GM12878 (cell line): ENCODE measurements at regions not wholly inside any gene's neighbourhood (a gene's known extent, or its start where the extent isn't known, plus 50 kb on each side); places are given as distances from the start of the nearest gene placed in this dataset.

Experiments used
- ATAC-seq: fragments of 200-7000 bp; cut with Tn5 transposase; 3 replicates; pipeline ENCODE4 v1.9.1; 2020; ENCODE audit warnings: mild to moderate bottlenecking, moderate library complexity
- BruUV-seq: library from RNA; stranded (reverse); fragments of 400-500 nt; replicated peaks from 2 replicates; lab custom pipeline; 2021; lab: Mats Ljungman, UMichigan
- CTCF ChIA-PET: fragments of 300-600 bp; sonication (Branson Sonifier 250); formaldehyde crosslinking; extraction: SDS; loops from one replicate; lab custom pipeline; 2021; ENCODE audit warnings: inconsistent platforms; lab: Yijun Ruan, JAX
- POLR2A ChIA-PET: fragments of 350-600 bp; formaldehyde crosslinking; extraction: SDS; loops from one replicate; lab custom pipeline; 2021; ENCODE audit warnings: inconsistent platforms; lab: Charles Lee
- RAD21 ChIA-PET: fragments of 300-600 bp; sonication (Branson Sonifier 250); formaldehyde crosslinking; loops from one replicate; lab custom pipeline; 2023; ENCODE audit warnings: antibody characterized with exemption; ENCODE audit not compliant: unreplicated experiment; lab: Charles Lee
- SMC1A ChIA-PET: fragments of 300-600 bp; sonication (Branson Sonifier 250); formaldehyde crosslinking; loops from one replicate; lab custom pipeline; 2023; ENCODE audit not compliant: unreplicated experiment, uncharacterized antibody; lab: Charles Lee
- DNase-seq: peaks from one replicate; pipeline ENCODE4 v3.0.0-alpha.2; 2011; ENCODE audit warnings: low read depth, low spot score
- FAIRE-seq: peaks from 3 replicates; lab custom pipeline; 2011; peaks lifted over from hg19 to GRCh38; lab: Jason Lieb, UNC
- H2AFZ ChIP-seq: 2 replicates; pipeline ENCODE4 v1.6.0; 2011; ENCODE audit warnings: low read depth, low read length, control low read depth; ENCODE audit not compliant: control insufficient read depth
- H3K27ac ChIP-seq: 2 replicates; pipeline ENCODE4 v1.5.1; 2011; ENCODE audit warnings: control low read depth; ENCODE audit not compliant: control insufficient read depth, insufficient read depth
- H3K27me3 ChIP-seq, 2 experiments: replicated peaks in 1 of 2; 2 replicates each; pipeline versions ENCODE4 v1.6.0 to v1.6.1; 2011; ENCODE audit warnings: low read length in 1 of 2; ENCODE audit not compliant: control insufficient read depth in 2 of 2, insufficient read depth in 2 of 2
- H3K36me3 ChIP-seq, 2 experiments: 2 replicates each; pipeline ENCODE4 v1.5.1; 2011; ENCODE audit warnings: low read length in 1 of 2; ENCODE audit not compliant: control insufficient read depth in 2 of 2, insufficient read depth in 2 of 2
- H3K4me1 ChIP-seq: 2 replicates; pipeline ENCODE4 v1.6.1; 2011; ENCODE audit warnings: mild to moderate bottlenecking, low read length, moderate library complexity, mixed read lengths; ENCODE audit not compliant: control insufficient read depth, insufficient read depth
- H3K4me2 ChIP-seq: 2 replicates; pipeline ENCODE4 v1.6.0; 2011; ENCODE audit warnings: control low read depth; ENCODE audit not compliant: control insufficient read depth, insufficient read depth
- H3K4me3 ChIP-seq: fragments of 200-600 bp; sonication (generic); 2 replicates; pipeline ENCODE4 v1.5.1; 2016
- H3K79me2 ChIP-seq: 2 replicates; pipeline ENCODE4 v1.6.0; 2011; ENCODE audit warnings: low read length; ENCODE audit not compliant: control insufficient read depth, insufficient read depth
- H3K9ac ChIP-seq: 2 replicates; pipeline ENCODE4 v1.8.0; 2011; ENCODE audit warnings: low read length, control low read depth, mixed read lengths; ENCODE audit not compliant: control insufficient read depth, insufficient read depth
- H3K9me3 ChIP-seq: replicated peaks from 3 replicates; pipeline ENCODE4 v1.5.1; 2011; ENCODE audit warnings: mild to moderate bottlenecking, low read length; ENCODE audit not compliant: control insufficient read depth, insufficient read depth
- H4K20me1 ChIP-seq: 2 replicates; pipeline ENCODE4 v1.6.0; 2011; ENCODE audit not compliant: control insufficient read depth, insufficient read depth
- BACH1 ChIP-seq: fragments of 450-650 bp; IDR thresholded peaks from 2 replicates; pipeline ENCODE4 v1.6.1; 2017; ENCODE audit warnings: mild to moderate bottlenecking, borderline replicate concordance
- CHD1 ChIP-seq: IDR thresholded peaks from 2 replicates; pipeline ENCODE4 v1.6.1; 2012; ENCODE audit warnings: low read depth, low read length, improper control_type of control experiment
- ESRRA ChIP-seq: IDR thresholded peaks from 2 replicates; pipeline ENCODE4 v1.6.1; 2012; ENCODE audit warnings: mild to moderate bottlenecking, low read length, improper control_type of control experiment
- KAT2A ChIP-seq: conservative IDR thresholded peaks from 2 replicates; pipeline ENCODE4 v1.6.1; 2011; ENCODE audit warnings: low read depth, low read length; ENCODE audit not compliant: control insufficient read depth
- NFYB ChIP-seq: IDR thresholded peaks from 2 replicates; pipeline ENCODE4 v1.6.1; 2011; ENCODE audit warnings: low read depth, mild to moderate bottlenecking, low read length, improper control_type of control experiment, moderate library complexity; ENCODE audit not compliant: insufficient read depth
- RAD51 ChIP-seq: fragments of 450-650 bp; IDR thresholded peaks from 2 replicates; pipeline ENCODE4 v1.6.1; 2016; ENCODE audit warnings: moderate library complexity, mild to moderate bottlenecking, inconsistent platforms
- SIN3A ChIP-seq: IDR thresholded peaks from 2 replicates; pipeline ENCODE4 v1.6.1; 2012; ENCODE audit warnings: low read depth, low read length, improper control_type of control experiment
- SREBF2 ChIP-seq: IDR thresholded peaks from 2 replicates; pipeline ENCODE4 v1.6.1; 2012; ENCODE audit warnings: mild to moderate bottlenecking, low read length
- ZNF207 ChIP-seq: fragments of 450-650 bp; IDR thresholded peaks from 2 replicates; pipeline ENCODE4 v1.6.1; 2014; ENCODE audit warnings: antibody characterized with exemption, mild to moderate bottlenecking, borderline replicate concordance
- ZNF217 ChIP-seq: fragments of 450-650 bp; IDR thresholded peaks from 2 replicates; pipeline ENCODE4 v1.6.1; 2017; ENCODE audit warnings: antibody characterized with exemption, mild to moderate bottlenecking
- WGBS: methylation state at CpG from one replicate; pipeline ENCODE4 v1.1.6; 2016; ENCODE audit warnings: low lambda C conversion rate; ENCODE audit not compliant: insufficient replicate concordance, insufficient coverage; ENCODE audit errors: missing lambda C conversion rate; 5-methylcytosine and 5-hydroxymethylcytosine counted together
- in situ Hi-C: fragments of 300-500 bp; cut with MboI; formaldehyde crosslinking; loops from 9 replicates; pipeline ENCODE4 v1.14.3; 2018; ENCODE audit warnings: mixed read lengths
- intact Hi-C: fragments of 100-400 bp; cut with micrococcal nuclease; formaldehyde crosslinking; loops from one replicate; pipeline ENCODE4 v1.14.2; 2022; ENCODE audit not compliant: unreplicated experiment
- TF ChIP-seq, protein P1 (sequence below), 3 experiments: IDR thresholded peaks in 2 of 3; conservative IDR thresholded peaks in 1 of 3; 2 replicates each; pipeline ENCODE4 v1.5.1; 2011; ENCODE audit warnings: low read depth in 3 of 3, low read length in 3 of 3, mild to moderate bottlenecking in 3 of 3, control low read depth in 2 of 3, moderate library complexity in 2 of 3, inconsistent platforms in 1 of 3, mixed read lengths in 1 of 3; ENCODE audit not compliant: control insufficient read depth in 2 of 3, insufficient read depth in 1 of 3; ENCODE audit errors: extremely low read depth in 1 of 3
- TF ChIP-seq, protein P2 (sequence below): fragments of 150-350 bp; IDR thresholded peaks from 2 replicates; pipeline ENCODE4 v1.6.1; 2016; ENCODE audit warnings: low read depth, low read length
- TF ChIP-seq, protein P3 (sequence below): fragments of 450-650 bp; IDR thresholded peaks from 2 replicates; pipeline ENCODE4 v1.6.1; 2017; ENCODE audit warnings: borderline replicate concordance

DNA sequence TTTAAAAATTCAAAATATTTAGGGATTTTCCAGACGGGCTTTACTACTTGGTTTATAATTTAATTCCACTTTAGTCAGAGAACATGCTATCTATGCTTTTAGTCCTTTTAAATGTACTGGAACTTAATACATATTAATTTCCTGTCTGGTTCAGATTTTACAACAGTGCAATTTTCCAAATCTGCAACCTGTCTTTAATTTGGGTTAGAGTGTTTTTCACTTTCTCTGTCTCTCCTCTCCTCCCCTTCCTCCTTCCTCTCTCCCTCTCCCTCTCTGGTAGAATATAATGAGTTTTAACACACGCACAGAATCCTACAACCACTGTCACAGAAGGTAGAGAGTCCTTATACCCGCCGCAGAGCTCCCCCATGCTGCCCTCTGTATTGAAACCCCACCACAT lies 950.7 kb downstream of the BRD1 start:
- Histone ChIP-seq H3K27me3 (no peaks in the 10 kb centered on the region), H3K27ac (no peak overlapping the region), H3K4me3 (no peak overlapping the region), H3K79me2 (no peaks in the 10 kb centered on the region), H4K20me1 (no peaks in the 10 kb centered on the region), H3K36me3 (no peaks in the 10 kb centered on the region), H3K9ac (no peak overlapping the region), H3K4me2 (no peak overlapping the region), H3K4me1 (no peaks in the 10 kb centered on the region), H2AFZ (no peak overlapping the region), H3K9me3 (peaks cover 3% of the 10 kb centered on the region; the same call in 2 of the 3 replicates)
- no TSS peak for BruUV-seq
- ChIA-PET POLR2A (no interaction called here), RAD21 (no interaction called here), CTCF (no interaction called here), SMC1A (no interaction called here)
- DNase-seq (no peak), ATAC-seq (no peak), FAIRE-seq (no peak)
- in situ Hi-C loops = no loop called here
- intact Hi-C loops = no loop called here
- TF ChIP-seq ZNF207 (no peak), BACH1 (no peak), RAD51 (no peak), ZNF217 (no peak), SREBF2 (no peak), KAT2A (no peak), ESRRA (no peak), CHD1 (no peak), NFYB (no peak), SIN3A (no peak)
- TF ChIP-seq, protein P1, sequence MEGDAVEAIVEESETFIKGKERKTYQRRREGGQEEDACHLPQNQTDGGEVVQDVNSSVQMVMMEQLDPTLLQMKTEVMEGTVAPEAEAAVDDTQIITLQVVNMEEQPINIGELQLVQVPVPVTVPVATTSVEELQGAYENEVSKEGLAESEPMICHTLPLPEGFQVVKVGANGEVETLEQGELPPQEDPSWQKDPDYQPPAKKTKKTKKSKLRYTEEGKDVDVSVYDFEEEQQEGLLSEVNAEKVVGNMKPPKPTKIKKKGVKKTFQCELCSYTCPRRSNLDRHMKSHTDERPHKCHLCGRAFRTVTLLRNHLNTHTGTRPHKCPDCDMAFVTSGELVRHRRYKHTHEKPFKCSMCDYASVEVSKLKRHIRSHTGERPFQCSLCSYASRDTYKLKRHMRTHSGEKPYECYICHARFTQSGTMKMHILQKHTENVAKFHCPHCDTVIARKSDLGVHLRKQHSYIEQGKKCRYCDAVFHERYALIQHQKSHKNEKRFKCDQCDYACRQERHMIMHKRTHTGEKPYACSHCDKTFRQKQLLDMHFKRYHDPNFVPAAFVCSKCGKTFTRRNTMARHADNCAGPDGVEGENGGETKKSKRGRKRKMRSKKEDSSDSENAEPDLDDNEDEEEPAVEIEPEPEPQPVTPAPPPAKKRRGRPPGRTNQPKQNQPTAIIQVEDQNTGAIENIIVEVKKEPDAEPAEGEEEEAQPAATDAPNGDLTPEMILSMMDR (IDR thresholded peaks at IDR 0.05 in 2 of 3, conservative IDR thresholded peaks at IDR 0.05 in 1 of 3; ENCODE audit: control insufficient read depth in 2 of 3, extremely low read depth in 1 of 3, insufficient read depth in 1 of 3, low read depth in 3 of 3, low read length in 3 of 3) = no peak
- TF ChIP-seq, protein P2, sequence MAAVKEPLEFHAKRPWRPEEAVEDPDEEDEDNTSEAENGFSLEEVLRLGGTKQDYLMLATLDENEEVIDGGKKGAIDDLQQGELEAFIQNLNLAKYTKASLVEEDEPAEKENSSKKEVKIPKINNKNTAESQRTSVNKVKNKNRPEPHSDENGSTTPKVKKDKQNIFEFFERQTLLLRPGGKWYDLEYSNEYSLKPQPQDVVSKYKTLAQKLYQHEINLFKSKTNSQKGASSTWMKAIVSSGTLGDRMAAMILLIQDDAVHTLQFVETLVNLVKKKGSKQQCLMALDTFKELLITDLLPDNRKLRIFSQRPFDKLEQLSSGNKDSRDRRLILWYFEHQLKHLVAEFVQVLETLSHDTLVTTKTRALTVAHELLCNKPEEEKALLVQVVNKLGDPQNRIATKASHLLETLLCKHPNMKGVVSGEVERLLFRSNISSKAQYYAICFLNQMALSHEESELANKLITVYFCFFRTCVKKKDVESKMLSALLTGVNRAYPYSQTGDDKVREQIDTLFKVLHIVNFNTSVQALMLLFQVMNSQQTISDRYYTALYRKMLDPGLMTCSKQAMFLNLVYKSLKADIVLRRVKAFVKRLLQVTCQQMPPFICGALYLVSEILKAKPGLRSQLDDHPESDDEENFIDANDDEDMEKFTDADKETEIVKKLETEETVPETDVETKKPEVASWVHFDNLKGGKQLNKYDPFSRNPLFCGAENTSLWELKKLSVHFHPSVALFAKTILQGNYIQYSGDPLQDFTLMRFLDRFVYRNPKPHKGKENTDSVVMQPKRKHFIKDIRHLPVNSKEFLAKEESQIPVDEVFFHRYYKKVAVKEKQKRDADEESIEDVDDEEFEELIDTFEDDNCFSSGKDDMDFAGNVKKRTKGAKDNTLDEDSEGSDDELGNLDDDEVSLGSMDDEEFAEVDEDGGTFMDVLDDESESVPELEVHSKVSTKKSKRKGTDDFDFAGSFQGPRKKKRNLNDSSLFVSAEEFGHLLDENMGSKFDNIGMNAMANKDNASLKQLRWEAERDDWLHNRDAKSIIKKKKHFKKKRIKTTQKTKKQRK = no peak
- TF ChIP-seq, protein P3, sequence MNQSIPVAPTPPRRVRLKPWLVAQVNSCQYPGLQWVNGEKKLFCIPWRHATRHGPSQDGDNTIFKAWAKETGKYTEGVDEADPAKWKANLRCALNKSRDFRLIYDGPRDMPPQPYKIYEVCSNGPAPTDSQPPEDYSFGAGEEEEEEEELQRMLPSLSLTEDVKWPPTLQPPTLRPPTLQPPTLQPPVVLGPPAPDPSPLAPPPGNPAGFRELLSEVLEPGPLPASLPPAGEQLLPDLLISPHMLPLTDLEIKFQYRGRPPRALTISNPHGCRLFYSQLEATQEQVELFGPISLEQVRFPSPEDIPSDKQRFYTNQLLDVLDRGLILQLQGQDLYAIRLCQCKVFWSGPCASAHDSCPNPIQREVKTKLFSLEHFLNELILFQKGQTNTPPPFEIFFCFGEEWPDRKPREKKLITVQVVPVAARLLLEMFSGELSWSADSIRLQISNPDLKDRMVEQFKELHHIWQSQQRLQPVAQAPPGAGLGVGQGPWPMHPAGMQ = no peak
- 11% methylated on average over 4 of the region's 4 CpGs for WGBS
